ENCODE measurements at regions not wholly inside any gene's neighbourhood (a gene's known extent, or its start where the extent isn't known, plus 50 kb on each side); places are given as distances from the start of the nearest gene placed in this dataset.

- DNase-seq (ENCODE audit: low spot score), result peak; percentile 6
Measured at GRCh38 chr16:35733971-35734702, 2274.7 kb downstream of the TP53TG3F start.

DNA sequence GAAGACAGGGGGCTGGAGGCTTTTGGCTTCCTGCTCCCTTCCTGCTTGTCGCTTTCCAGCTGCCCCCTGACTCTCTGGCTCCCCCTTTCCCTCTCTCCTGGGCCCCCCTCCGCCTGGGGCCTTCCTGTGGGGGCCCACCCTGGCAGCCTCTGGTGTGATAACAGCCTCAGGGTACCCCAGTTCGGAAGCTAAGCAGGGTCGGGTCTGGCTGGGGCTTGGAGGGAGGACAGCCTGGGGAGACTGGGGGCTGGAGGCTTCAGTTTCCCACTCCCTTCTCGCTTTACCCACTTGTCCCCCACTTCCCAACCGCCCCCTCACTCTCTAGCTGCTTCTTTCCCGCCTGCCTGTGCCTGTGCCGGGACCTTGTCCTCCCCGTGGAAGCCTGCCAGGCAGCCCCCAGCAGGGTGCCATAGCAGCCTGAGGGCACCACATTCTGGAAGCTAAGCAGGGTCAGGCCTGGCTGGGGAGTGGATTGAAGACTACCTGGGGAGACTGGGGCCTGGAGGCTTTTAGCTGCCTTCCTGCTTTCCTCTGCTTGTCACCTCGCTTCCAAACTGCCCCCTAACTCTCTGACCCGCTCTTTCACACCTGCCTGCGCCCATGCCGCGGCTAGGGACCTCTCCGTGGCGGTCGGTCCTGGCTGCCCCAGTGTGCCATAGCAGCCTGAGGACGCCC is 2275.5 kb downstream of the TP53TG3F start:
- DNase-seq (ENCODE audit: low spot score), result peak; percentile 14

GRCh38 chr16:35735403-35736251 is 2276.2 kb downstream of the TP53TG3F start:
- DNase-seq (ENCODE audit: low spot score), result no peak

GRCh38 chr16:35736546-35736945 is 2277.1 kb downstream of the TP53TG3F start:
- DNase-seq (ENCODE audit: low spot score), result no peak

- DNase-seq (ENCODE audit: low spot score), result no peak
Measured at GRCh38 chr16:35737076-35737475, 2277.7 kb downstream of the TP53TG3F start.

GRCh38 chr16:35741546-35741945 is 2282.1 kb downstream of the TP53TG3F start:
- DNase-seq (ENCODE audit: low spot score), result no peak

GRCh38 chr16:35743101-35743692 is 2283.8 kb downstream of the TP53TG3F start:
- DNase-seq (ENCODE audit: low spot score), result no peak

GRCh38 chr16:35744084-35744483 is 2284.7 kb downstream of the TP53TG3F start:
- no peak for DNase-seq (ENCODE audit: low spot score)

- DNase-seq (ENCODE audit: low spot score), result no peak
Measured at GRCh38 chr16:35744726-35745125, 2285.3 kb downstream of the TP53TG3F start.

DNA sequence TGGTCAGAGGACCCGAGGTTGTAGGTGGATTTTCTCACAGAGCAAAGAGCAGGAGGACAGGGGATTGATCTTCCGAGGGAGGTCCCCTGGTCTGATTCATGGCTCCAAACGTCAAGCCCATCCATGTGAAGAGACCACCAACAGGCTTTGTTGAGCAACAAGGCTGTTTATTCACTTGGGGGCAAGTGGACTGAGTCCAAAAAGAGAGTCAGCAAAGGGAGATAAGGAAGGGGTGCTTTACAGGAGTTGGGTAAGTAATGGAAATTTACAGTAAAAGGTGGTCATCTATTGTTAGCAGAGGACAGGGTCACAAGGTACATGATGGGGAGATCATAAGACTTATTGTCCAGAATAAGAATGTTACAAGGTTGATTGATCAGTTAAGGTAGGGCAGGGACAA is 2285.8 kb downstream of the TP53TG3F start:
- no peak for DNase-seq (ENCODE audit: low spot score)

- no peak for DNase-seq (ENCODE audit: low spot score)
Measured at GRCh38 chr16:35745821-35746248, 2286.4 kb downstream of the TP53TG3F start.

GRCh38 chr16:35746281-35746962 is 2287.0 kb downstream of the TP53TG3F start:
- no peak for DNase-seq (ENCODE audit: low spot score)

GRCh38 chr16:35746963-35747657 is 2287.7 kb downstream of the TP53TG3F start:
- DNase-seq (ENCODE audit: low spot score), result no peak

DNA sequence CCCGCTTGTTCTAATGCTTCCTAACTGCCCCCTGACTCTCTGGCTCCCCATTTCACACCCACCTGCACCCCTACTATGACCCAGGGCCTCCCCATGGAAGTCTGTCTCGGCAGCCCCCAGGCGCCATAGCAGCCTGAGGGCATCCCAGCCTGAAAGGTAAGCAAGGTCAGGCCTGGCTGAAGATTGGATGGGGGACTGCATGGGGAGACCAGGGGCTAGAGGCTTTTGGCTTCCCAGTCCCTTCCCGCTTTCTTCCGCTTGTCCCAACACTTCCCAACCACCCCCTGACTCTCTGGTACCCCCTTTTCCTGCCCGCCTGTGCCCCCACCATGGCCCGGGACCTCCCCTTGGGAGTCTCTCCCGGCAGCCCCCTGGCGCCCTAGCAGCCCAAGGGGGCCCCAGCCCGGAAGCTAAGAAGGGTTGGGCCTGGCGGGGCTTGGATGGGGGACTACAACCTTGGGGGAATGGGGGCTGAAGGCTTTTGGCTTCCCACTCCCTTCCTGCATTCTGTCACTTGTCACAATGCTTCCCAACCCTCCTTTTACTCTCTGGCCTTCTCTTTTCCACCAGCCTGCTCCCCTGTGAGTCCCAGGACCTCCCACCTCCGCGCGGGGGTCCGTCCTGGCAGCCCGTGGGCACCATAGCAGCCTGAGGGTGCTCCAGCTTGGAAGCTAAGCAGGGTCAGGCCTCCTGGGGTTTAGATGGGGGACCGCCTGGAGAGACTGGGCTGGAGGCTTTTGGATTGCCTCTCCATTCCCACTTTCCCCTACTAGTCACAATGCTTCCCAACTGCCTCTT is 2288.4 kb downstream of the TP53TG3F start:
- no peak for DNase-seq (ENCODE audit: low spot score)

GRCh38 chr16:35748621-35749252 is 2289.3 kb downstream of the TP53TG3F start:
- no peak for DNase-seq (ENCODE audit: low spot score)

GRCh38 chr16:35749253-35750141 is 2290.1 kb downstream of the TP53TG3F start:
- no peak for DNase-seq (ENCODE audit: low spot score)

DNA sequence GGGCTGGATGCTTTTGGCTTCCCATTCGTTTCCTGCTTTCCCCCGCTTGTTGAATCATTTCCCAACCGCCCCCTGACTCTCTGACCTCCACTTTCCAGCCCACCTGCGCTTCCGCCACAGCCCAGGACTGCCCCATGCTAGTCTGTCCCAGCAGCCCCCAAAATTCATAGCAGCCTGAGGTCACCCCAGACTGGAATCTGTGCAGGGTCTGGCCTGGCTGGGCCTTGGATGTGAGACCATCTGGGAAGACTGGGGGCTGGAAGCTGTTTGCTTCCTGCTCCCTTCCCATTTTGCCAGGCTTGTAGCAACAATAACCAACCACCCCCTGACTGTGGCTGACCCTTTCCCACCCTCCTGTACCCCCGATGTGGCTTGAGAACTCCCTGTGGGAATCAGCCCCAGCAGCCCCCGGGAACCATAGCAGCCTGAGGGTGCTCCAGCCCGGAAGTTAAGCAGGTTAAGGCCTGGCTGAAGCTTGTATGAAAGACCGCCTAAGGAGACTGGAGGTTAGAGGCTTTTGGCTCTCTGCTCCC is 2290.8 kb downstream of the TP53TG3F start:
- no peak for DNase-seq (ENCODE audit: low spot score)

- no peak for DNase-seq (ENCODE audit: low spot score)
Measured at GRCh38 chr16:35750701-35751104, 2291.3 kb downstream of the TP53TG3F start.
